GM23248 (cell line): ENCODE measurements at regions not wholly inside any gene's neighbourhood (a gene's known extent, or its start where the extent isn't known, plus 50 kb on each side); places are given as distances from the start of the nearest gene placed in this dataset.

ENCODE experiments used
- DNase-seq: peaks from one replicate; pipeline ENCODE4 v3.0.0-alpha.2; 2015
- H2AFZ ChIP-seq: fragments of 200-600 bp; sonication (generic); 2 replicates; pipeline ENCODE4 v1.6.1; 2016; ENCODE audit warnings: antibody characterized with exemption
- H3F3A ChIP-seq: fragments of 200-600 bp; sonication (generic); 2 replicates; pipeline ENCODE4 v1.6.1; 2016; ENCODE audit warnings: mild to moderate bottlenecking, antibody characterized with exemption, mixed run types; ENCODE audit not compliant: insufficient read depth
- H3K27ac ChIP-seq: fragments of 200-600 bp; sonication (generic); 2 replicates; pipeline ENCODE4 v1.5.1; 2016; ENCODE audit warnings: mild to moderate bottlenecking
- H3K27me3 ChIP-seq: fragments of 200-600 bp; sonication (generic); replicated peaks from 2 replicates; pipeline ENCODE4 v1.6.1; 2016; ENCODE audit warnings: mild to moderate bottlenecking; ENCODE audit not compliant: insufficient read depth
- H3K36me3 ChIP-seq: fragments of 200-600 bp; sonication (generic); 2 replicates; pipeline ENCODE4 v1.6.1; 2016; ENCODE audit warnings: low read depth, mild to moderate bottlenecking
- H3K4me1 ChIP-seq: fragments of 200-600 bp; sonication (generic); 2 replicates; pipeline ENCODE4 v1.6.1; 2016; ENCODE audit warnings: mild to moderate bottlenecking; ENCODE audit not compliant: insufficient read depth
- H3K4me2 ChIP-seq: fragments of 200-600 bp; sonication (generic); one replicate; pipeline ENCODE4 v1.6.1; 2016; ENCODE audit warnings: mild to moderate bottlenecking; ENCODE audit not compliant: unreplicated experiment
- H3K4me3 ChIP-seq: fragments of 200-600 bp; sonication (generic); 2 replicates; pipeline ENCODE4 v1.5.1; 2016; ENCODE audit warnings: mild to moderate bottlenecking
- H3K79me2 ChIP-seq: fragments of 200-600 bp; sonication (generic); 2 replicates; pipeline ENCODE4 v1.6.1; 2016; ENCODE audit warnings: mild to moderate bottlenecking; ENCODE audit not compliant: insufficient read depth
- H3K9ac ChIP-seq: fragments of 200-600 bp; sonication (generic); 2 replicates; pipeline ENCODE4 v1.6.1; 2016; ENCODE audit warnings: mild to moderate bottlenecking
- H3K9me2 ChIP-seq: fragments of 200-600 bp; sonication (generic); 2 replicates; pipeline ENCODE4 v1.6.1; 2016; ENCODE audit warnings: mixed run types, mild to moderate bottlenecking, moderate library complexity; ENCODE audit not compliant: insufficient read depth
- H3K9me3 ChIP-seq: fragments of 200-600 bp; sonication (generic); one replicate; pipeline ENCODE4 v1.6.1; 2017; ENCODE audit warnings: low read depth
- H4K20me1 ChIP-seq: fragments of 200-600 bp; sonication (generic); 2 replicates; pipeline ENCODE4 v1.6.0; 2016; ENCODE audit not compliant: insufficient read depth
- EZH2 ChIP-seq: fragments of 200-600 bp; sonication (generic); IDR thresholded peaks from 2 replicates; pipeline ENCODE4 v1.6.1; 2018; ENCODE audit warnings: antibody characterized with exemption, mild to moderate bottlenecking; ENCODE audit not compliant: insufficient read depth, poor library complexity, severe bottlenecking
- EZH2phosphoT487 ChIP-seq: fragments of 200-600 bp; sonication (generic); IDR thresholded peaks from 2 replicates; pipeline ENCODE4 v1.6.1; 2018; ENCODE audit warnings: antibody characterized with exemption, moderate library complexity, mild to moderate bottlenecking, low read depth; ENCODE audit not compliant: insufficient read depth
- WGBS, 2 experiments: methylation state at CpG; one replicate each; pipeline ENCODE4 v1.1.6; 2015 to 2017; ENCODE audit warnings: low lambda C conversion rate in 2 of 2, low coverage in 1 of 2; ENCODE audit errors: missing lambda C conversion rate in 2 of 2; 5-methylcytosine and 5-hydroxymethylcytosine counted together
- in situ Hi-C: fragments of 300-500 bp; cut with MboI; formaldehyde crosslinking; loops from 2 replicates; pipeline ENCODE4 v1.15.0; 2020

GRCh38 chr4:120540625-120541024, 381.9 kb downstream of the PRDM5 start:
- no peaks in the 10 kb centered on the region for H3K27me3 ChIP-seq
- no peak overlapping the region for H3K9ac ChIP-seq
- in situ Hi-C loops: no loop called here
- no peak overlapping the region for H3K4me3 ChIP-seq
- no peaks in the 10 kb centered on the region for H3K9me2 ChIP-seq
- no peaks in the 10 kb centered on the region for H3F3A ChIP-seq
- H3K9me3 ChIP-seq: no peaks in the 10 kb centered on the region
- no peaks in the 10 kb centered on the region for H4K20me1 ChIP-seq
- no peak for DNase-seq
- no peak overlapping the region for H2AFZ ChIP-seq
- no peak overlapping the region for H3K4me2 ChIP-seq
- H3K27ac ChIP-seq: no peak overlapping the region
- no peaks in the 10 kb centered on the region for H3K36me3 ChIP-seq
- 77% methylated on average over 5 of the region's 5 CpGs for WGBS, 2 experiments
- no peak for TF ChIP-seq EZH2phosphoT487
- TF ChIP-seq EZH2: no peak
- no peaks in the 10 kb centered on the region for H3K4me1 ChIP-seq
- H3K79me2 ChIP-seq: no peaks in the 10 kb centered on the region

GRCh38 chr4:120536884-120537283, 385.6 kb downstream of the PRDM5 start:
- Histone ChIP-seq H3K9ac (no peak overlapping the region), H3K27me3 (no peaks in the 10 kb centered on the region), H3K4me2 (no peak overlapping the region), H3K36me3 (no peaks in the 10 kb centered on the region), H3F3A (no peaks in the 10 kb centered on the region), H2AFZ (no peak overlapping the region), H3K79me2 (no peaks in the 10 kb centered on the region), H3K4me1 (no peaks in the 10 kb centered on the region), H3K4me3 (no peak overlapping the region), H3K9me3 (no peaks in the 10 kb centered on the region), H3K9me2 (no peaks in the 10 kb centered on the region), H3K27ac (no peak overlapping the region), H4K20me1 (no peaks in the 10 kb centered on the region)
- DNase-seq: no peak
- 19 to 27% methylated on average over 4 of the region's 4 CpGs for WGBS, 2 experiments
- no peak for TF ChIP-seq EZH2phosphoT487
- TF ChIP-seq EZH2: no peak
- in situ Hi-C loops: no loop called here

- no peak overlapping the region for H3K4me2 ChIP-seq
- no peak for TF ChIP-seq EZH2
- TF ChIP-seq EZH2phosphoT487: no peak
- no peak overlapping the region for H3K9ac ChIP-seq
- no peaks in the 10 kb centered on the region for H3K79me2 ChIP-seq
- no peaks in the 10 kb centered on the region for H4K20me1 ChIP-seq
- H3K27me3 ChIP-seq: no peaks in the 10 kb centered on the region
- in situ Hi-C loops: no loop called here
- H3F3A ChIP-seq: no peaks in the 10 kb centered on the region
- H3K9me3 ChIP-seq: no peaks in the 10 kb centered on the region
- no peak overlapping the region for H3K4me3 ChIP-seq
- H3K4me1 ChIP-seq: no peaks in the 10 kb centered on the region
- no peaks in the 10 kb centered on the region for H3K36me3 ChIP-seq
- no peaks in the 10 kb centered on the region for H3K9me2 ChIP-seq
- H2AFZ ChIP-seq: no peak overlapping the region
- no peak overlapping the region for H3K27ac ChIP-seq
- DNase-seq: no peak
These were observed 394.1 kb downstream of the PRDM5 start for GRCh38 chr4:120528428-120528827.

- no peaks in the 10 kb centered on the region for H3K9me2 ChIP-seq
- H4K20me1 ChIP-seq: no peaks in the 10 kb centered on the region
- H2AFZ ChIP-seq: no peak overlapping the region
- no peak overlapping the region for H3K27ac ChIP-seq
- no peak overlapping the region for H3K9ac ChIP-seq
- no peaks in the 10 kb centered on the region for H3F3A ChIP-seq
- no peak overlapping the region for H3K4me3 ChIP-seq
- H3K79me2 ChIP-seq: no peaks in the 10 kb centered on the region
- H3K9me3 ChIP-seq: no peaks in the 10 kb centered on the region
- in situ Hi-C loops: no loop called here
- no peaks in the 10 kb centered on the region for H3K4me1 ChIP-seq
- no peak for TF ChIP-seq EZH2
- no peak for TF ChIP-seq EZH2phosphoT487
- H3K4me2 ChIP-seq: no peak overlapping the region
- no peak for DNase-seq
- no peaks in the 10 kb centered on the region for H3K27me3 ChIP-seq
- no peaks in the 10 kb centered on the region for H3K36me3 ChIP-seq
These were observed 396.5 kb downstream of the PRDM5 start for GRCh38 chr4:120526033-120526432.

GRCh38 chr4:120525106-120525505, 397.4 kb downstream of the PRDM5 start:
- Histone ChIP-seq H3F3A (no peaks in the 10 kb centered on the region), H3K4me1 (no peaks in the 10 kb centered on the region), H3K27me3 (no peaks in the 10 kb centered on the region), H3K4me2 (no peak overlapping the region), H4K20me1 (no peaks in the 10 kb centered on the region), H3K27ac (no peak overlapping the region), H3K9me2 (no peaks in the 10 kb centered on the region), H2AFZ (no peak overlapping the region), H3K36me3 (no peaks in the 10 kb centered on the region), H3K4me3 (no peak overlapping the region), H3K79me2 (no peaks in the 10 kb centered on the region), H3K9me3 (no peaks in the 10 kb centered on the region), H3K9ac (no peak overlapping the region)
- TF ChIP-seq EZH2 (no peak), EZH2phosphoT487 (no peak)
- DNase-seq: no peak
- in situ Hi-C loops: no loop called here
- 50 to 51% methylated on average over 4 of the region's 4 CpGs for WGBS, 2 experiments
